ENCODE measurements at regions not wholly inside any gene's neighbourhood (a gene's known extent, or its start where the extent isn't known, plus 50 kb on each side); places are given as distances from the start of the nearest gene placed in this dataset.

DNA sequence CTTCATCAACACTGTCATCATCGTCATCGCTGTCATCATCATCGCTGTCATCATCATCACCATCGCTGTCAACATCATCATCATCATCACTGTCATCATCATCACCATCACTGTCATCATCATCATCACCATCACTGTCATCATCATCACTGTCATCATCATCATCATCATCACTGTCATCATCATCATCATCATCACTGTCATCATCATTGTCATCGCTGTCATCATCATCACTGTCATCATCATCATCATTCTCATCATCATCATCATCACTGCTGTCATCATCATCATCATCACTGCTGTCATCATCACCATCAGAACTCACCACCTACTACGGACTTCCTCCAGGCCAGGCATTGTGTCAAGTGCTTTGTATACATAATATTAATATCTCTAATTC is 160.6 kb downstream of the AIPL1 start:
- no peaks in the 10 kb centered on the region for H3K4me1 ChIP-seq
- no peak overlapping the region for H3K27ac ChIP-seq
- no peaks in the 10 kb centered on the region for H3K36me3 ChIP-seq
- WGBS, result 48% methylated on average over 6 of the region's 6 CpGs
- no peak for TF ChIP-seq EP300 (IDR thresholded peaks at IDR 0.05)
- TF ChIP-seq POLR2AphosphoS5 (IDR thresholded peaks at IDR 0.05), result no peak
- TF ChIP-seq POLR2A (IDR thresholded peaks at IDR 0.05), result no peak
- TF ChIP-seq, protein P1, sequence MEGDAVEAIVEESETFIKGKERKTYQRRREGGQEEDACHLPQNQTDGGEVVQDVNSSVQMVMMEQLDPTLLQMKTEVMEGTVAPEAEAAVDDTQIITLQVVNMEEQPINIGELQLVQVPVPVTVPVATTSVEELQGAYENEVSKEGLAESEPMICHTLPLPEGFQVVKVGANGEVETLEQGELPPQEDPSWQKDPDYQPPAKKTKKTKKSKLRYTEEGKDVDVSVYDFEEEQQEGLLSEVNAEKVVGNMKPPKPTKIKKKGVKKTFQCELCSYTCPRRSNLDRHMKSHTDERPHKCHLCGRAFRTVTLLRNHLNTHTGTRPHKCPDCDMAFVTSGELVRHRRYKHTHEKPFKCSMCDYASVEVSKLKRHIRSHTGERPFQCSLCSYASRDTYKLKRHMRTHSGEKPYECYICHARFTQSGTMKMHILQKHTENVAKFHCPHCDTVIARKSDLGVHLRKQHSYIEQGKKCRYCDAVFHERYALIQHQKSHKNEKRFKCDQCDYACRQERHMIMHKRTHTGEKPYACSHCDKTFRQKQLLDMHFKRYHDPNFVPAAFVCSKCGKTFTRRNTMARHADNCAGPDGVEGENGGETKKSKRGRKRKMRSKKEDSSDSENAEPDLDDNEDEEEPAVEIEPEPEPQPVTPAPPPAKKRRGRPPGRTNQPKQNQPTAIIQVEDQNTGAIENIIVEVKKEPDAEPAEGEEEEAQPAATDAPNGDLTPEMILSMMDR (IDR thresholded peaks at IDR 0.05), result no peak
- no peaks in the 10 kb centered on the region for H3K27me3 ChIP-seq
- no peaks in the 10 kb centered on the region for H3K9me3 ChIP-seq
- H3K4me3 ChIP-seq, result no peak overlapping the region
- DNase-seq (ENCODE audit: low spot score in 2 of 2), result no peak

DNA sequence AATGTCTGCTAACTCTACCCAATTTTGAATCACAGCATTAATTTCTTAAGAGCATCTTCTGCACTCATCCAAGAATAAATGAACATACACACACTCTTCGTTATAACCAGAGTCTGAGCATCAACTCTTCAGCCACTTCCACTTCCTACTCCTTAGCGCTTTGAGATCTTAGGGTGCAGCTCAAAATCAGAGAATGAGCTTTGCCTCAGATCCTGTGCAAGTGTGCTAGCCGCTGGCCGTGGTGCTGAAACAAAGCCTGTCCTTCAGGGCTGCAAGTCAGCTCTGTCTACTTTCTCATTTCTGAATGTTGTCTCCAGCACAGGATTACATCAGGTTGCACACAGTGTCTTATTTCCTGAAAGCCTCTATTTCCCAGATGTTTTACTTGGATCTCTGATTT is 165.4 kb downstream of the AIPL1 start:
- WGBS, result 10% methylated on average over 4 of the region's 4 CpGs
- H3K36me3 ChIP-seq, result no peaks in the 10 kb centered on the region
- DNase-seq (ENCODE audit: low spot score in 2 of 2), result no peak

DNA sequence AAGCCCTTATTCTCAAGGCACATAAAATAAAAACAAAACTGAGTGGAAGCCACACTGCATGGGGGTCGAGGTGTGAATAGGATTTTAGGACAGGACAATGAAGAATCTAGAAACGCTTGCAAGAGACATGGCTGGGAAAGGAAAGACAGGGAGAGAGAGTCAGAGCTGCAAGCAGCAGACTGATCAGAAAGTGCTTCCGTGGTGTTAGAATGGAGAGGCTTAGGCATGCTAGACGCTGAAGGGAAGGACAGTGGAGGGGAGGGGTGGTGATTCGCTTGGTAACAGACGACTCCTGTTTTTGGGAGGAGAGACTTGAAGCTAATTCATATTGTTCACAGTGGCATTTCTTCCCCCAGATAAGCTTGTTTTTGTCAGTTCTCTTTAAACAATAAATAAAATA is 173.5 kb downstream of the AIPL1 start:
- no peak overlapping the region for H3K27ac ChIP-seq
- H3K4me3 ChIP-seq, result no peak overlapping the region
- TF ChIP-seq POLR2A (IDR thresholded peaks at IDR 0.05) (no peak), EP300 (IDR thresholded peaks at IDR 0.05) (no peak), POLR2AphosphoS5 (IDR thresholded peaks at IDR 0.05) (no peak)
- TF ChIP-seq, protein P1 (IDR thresholded peaks at IDR 0.05), result no peak
- WGBS, result 34% methylated on average over 6 of the region's 6 CpGs
- no peaks in the 10 kb centered on the region for H3K4me1 ChIP-seq
- H3K36me3 ChIP-seq, result no peaks in the 10 kb centered on the region
- DNase-seq (ENCODE audit: low spot score in 2 of 2), result no peak
- H3K27me3 ChIP-seq, result peaks cover 11% of the 10 kb centered on the region
- H3K9me3 ChIP-seq, result no peaks in the 10 kb centered on the region

More for the DNA sequence above, 165.4 kb downstream of the AIPL1 start:
- Histone ChIP-seq H3K27me3 (no peaks in the 10 kb centered on the region), H3K4me1 (no peaks in the 10 kb centered on the region), H3K9me3 (no peaks in the 10 kb centered on the region), H3K4me3 (no peak overlapping the region), H3K27ac (no peak overlapping the region)
- TF ChIP-seq EP300 (IDR thresholded peaks at IDR 0.05) (no peak), POLR2A (IDR thresholded peaks at IDR 0.05) (no peak), POLR2AphosphoS5 (IDR thresholded peaks at IDR 0.05) (no peak)
- TF ChIP-seq, protein P1 (IDR thresholded peaks at IDR 0.05), result no peak

DNA sequence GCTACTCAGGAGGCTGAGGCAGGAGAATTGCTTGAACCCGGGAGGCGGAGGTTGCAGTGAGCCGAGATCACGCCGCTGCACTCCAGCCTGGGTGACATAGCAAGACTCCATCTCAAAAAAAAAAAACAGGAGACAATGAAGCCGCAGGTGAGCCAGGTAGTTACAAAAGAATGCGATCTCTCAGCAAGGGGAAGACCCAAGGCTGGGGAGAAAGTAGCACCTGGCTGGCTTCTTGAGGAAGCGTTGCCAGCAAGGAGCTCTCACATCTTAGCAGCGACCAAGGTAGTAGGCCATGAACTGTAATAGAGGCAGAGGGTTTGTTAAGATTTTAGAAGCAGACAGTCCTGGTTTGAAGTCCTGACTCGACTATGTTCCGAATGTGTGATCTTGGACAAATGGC is 175.0 kb downstream of the AIPL1 start:
- Histone ChIP-seq H3K27me3 (peaks cover 14% of the 10 kb centered on the region), H3K4me3 (no peak overlapping the region)
- WGBS, result 74% methylated on average over 11 of the region's 11 CpGs

GRCh38 chr17:6257336-6257735 is 177.6 kb downstream of the AIPL1 start:
- Histone ChIP-seq H3K4me3 (no peak overlapping the region), H3K36me3 (no peaks in the 10 kb centered on the region), H3K27me3 (peaks cover 11% of the 10 kb centered on the region), H3K27ac (no peak overlapping the region), H3K9me3 (no peaks in the 10 kb centered on the region), H3K4me1 (no peaks in the 10 kb centered on the region)
- DNase-seq (ENCODE audit: low spot score in 2 of 2), result no peak
- TF ChIP-seq, protein P1 (IDR thresholded peaks at IDR 0.05), result no peak
- WGBS, result 32% methylated on average over 11 of the region's 11 CpGs

More for the DNA sequence above, 175.0 kb downstream of the AIPL1 start:
- no peak for DNase-seq (ENCODE audit: low spot score in 2 of 2)
- TF ChIP-seq, protein P1 (IDR thresholded peaks at IDR 0.05), result no peak
- no peak for TF ChIP-seq POLR2A (IDR thresholded peaks at IDR 0.05)
- no peak for TF ChIP-seq EP300 (IDR thresholded peaks at IDR 0.05)
- no peak for TF ChIP-seq POLR2AphosphoS5 (IDR thresholded peaks at IDR 0.05)
- H3K9me3 ChIP-seq, result no peaks in the 10 kb centered on the region
- no peak overlapping the region for H3K27ac ChIP-seq
- H3K4me1 ChIP-seq, result no peaks in the 10 kb centered on the region
- H3K36me3 ChIP-seq, result no peaks in the 10 kb centered on the region

Data from suprapubic skin (tissue), 4 donors.